ENCODE measurements at regions not wholly inside any gene's neighbourhood (a gene's known extent, or its start where the extent isn't known, plus 50 kb on each side); places are given as distances from the start of the nearest gene placed in this dataset.

GRCh38 chr20:57884956-57885355, 175.1 kb upstream of the PMEPA1 start (continued):
- TF ChIP-seq CHD7 (IDR thresholded peaks at IDR 0.05; ENCODE audit: insufficient replicate concordance, low read length) (no peak), JUN (IDR thresholded peaks at IDR 0.05; ENCODE audit: low read depth, low read length) (no peak), CTBP2 (IDR thresholded peaks at IDR 0.05; ENCODE audit: borderline replicate concordance, insufficient read depth, insufficient read length, low read length) (no peak), SIRT6 (IDR thresholded peaks at IDR 0.05; ENCODE audit: low read length) (no peak), RFX5 (IDR thresholded peaks at IDR 0.05; ENCODE audit: borderline replicate concordance, low read depth, low read length) (no peak), PHF8 (conservative IDR thresholded peaks at IDR 0.05; ENCODE audit: low read depth, low read length) (no peak), SIX5 (IDR thresholded peaks at IDR 0.05; ENCODE audit: low read depth, low read length) (no peak), CEBPB (IDR thresholded peaks at IDR 0.05; ENCODE audit: low read depth, low read length) (no peak), CBX5 (IDR thresholded peaks at IDR 0.05; ENCODE audit: low read depth, low read length) (no peak)
- TF ChIP-seq, protein P1, sequence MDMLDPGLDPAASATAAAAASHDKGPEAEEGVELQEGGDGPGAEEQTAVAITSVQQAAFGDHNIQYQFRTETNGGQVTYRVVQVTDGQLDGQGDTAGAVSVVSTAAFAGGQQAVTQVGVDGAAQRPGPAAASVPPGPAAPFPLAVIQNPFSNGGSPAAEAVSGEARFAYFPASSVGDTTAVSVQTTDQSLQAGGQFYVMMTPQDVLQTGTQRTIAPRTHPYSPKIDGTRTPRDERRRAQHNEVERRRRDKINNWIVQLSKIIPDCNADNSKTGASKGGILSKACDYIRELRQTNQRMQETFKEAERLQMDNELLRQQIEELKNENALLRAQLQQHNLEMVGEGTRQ (IDR thresholded peaks at IDR 0.05; ENCODE audit: low read length): no peak

All from H1 (cell line).